ENCODE measurements at regions not wholly inside any gene's neighbourhood (a gene's known extent, or its start where the extent isn't known, plus 50 kb on each side); places are given as distances from the start of the nearest gene placed in this dataset.

GRCh38 chr16:61409604-61410003 lies 626.6 kb downstream of the CDH8 start:
- no peak overlapping the region for H3K27ac ChIP-seq
- no peak for DNase-seq
- H3K4me3 ChIP-seq: no peak overlapping the region
- no peaks in the 10 kb centered on the region for H3K27me3 ChIP-seq
- intact Hi-C loops (cut with DNase I; ENCODE audit: low total_unique reads): no loop called here
- H3K9me3 ChIP-seq: no peaks in the 10 kb centered on the region
- no peaks in the 10 kb centered on the region for H3K36me3 ChIP-seq
- in situ Hi-C loops (cut with MboI; ENCODE audit: low pct_ligation_motif_present in 1 of 4, low pct_unique_long_range_greater_than_20kb in 1 of 4, low sequenced_read_pairs in 3 of 4): no loop called here
- TF ChIP-seq POLR2A (IDR thresholded peaks at IDR 0.05) (no peak), POLR2AphosphoS5 (IDR thresholded peaks at IDR 0.05) (no peak), EP300 (IDR thresholded peaks at IDR 0.05; ENCODE audit: low read depth) (no peak)
- TF ChIP-seq, protein P1, sequence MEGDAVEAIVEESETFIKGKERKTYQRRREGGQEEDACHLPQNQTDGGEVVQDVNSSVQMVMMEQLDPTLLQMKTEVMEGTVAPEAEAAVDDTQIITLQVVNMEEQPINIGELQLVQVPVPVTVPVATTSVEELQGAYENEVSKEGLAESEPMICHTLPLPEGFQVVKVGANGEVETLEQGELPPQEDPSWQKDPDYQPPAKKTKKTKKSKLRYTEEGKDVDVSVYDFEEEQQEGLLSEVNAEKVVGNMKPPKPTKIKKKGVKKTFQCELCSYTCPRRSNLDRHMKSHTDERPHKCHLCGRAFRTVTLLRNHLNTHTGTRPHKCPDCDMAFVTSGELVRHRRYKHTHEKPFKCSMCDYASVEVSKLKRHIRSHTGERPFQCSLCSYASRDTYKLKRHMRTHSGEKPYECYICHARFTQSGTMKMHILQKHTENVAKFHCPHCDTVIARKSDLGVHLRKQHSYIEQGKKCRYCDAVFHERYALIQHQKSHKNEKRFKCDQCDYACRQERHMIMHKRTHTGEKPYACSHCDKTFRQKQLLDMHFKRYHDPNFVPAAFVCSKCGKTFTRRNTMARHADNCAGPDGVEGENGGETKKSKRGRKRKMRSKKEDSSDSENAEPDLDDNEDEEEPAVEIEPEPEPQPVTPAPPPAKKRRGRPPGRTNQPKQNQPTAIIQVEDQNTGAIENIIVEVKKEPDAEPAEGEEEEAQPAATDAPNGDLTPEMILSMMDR (IDR thresholded peaks at IDR 0.05): no peak
- no peaks in the 10 kb centered on the region for H3K4me1 ChIP-seq

DNA sequence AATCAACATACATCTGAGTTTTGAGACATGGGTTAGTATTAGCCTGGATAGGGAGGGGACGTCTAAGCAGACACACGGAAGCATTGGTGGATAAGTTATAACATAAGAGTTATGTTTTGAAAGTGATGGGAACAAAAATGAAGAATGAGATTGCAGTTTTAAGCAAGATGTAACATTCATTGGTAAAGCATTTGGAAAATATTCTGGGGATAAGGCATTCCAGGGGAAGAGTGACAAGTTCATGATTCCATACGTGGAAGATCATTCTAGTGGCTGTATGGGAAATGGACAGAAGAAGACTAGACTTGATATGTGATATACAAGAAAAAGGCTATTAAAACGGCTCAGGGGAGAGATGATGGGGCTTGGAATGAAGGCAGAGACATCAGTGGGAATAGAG lies 632.9 kb downstream of the CDH8 start:
- no peak for DNase-seq
- H3K27ac ChIP-seq: no peak overlapping the region
- H3K9me3 ChIP-seq: no peaks in the 10 kb centered on the region
- H3K27me3 ChIP-seq: no peaks in the 10 kb centered on the region
- WGBS, 2 donors (ENCODE audit: low coverage in 1 of 2): 71 to 75% methylated on average over 4 of the region's 4 CpGs
- H3K4me1 ChIP-seq: no peaks in the 10 kb centered on the region
- H3K36me3 ChIP-seq: no peaks in the 10 kb centered on the region
- no peak overlapping the region for H3K4me3 ChIP-seq
- in situ Hi-C loops (cut with MboI; ENCODE audit: low pct_ligation_motif_present in 1 of 4, low pct_unique_long_range_greater_than_20kb in 1 of 4, low sequenced_read_pairs in 3 of 4) (no loop called here), intact Hi-C loops (cut with DNase I; ENCODE audit: low total_unique reads) (no loop called here)
- TF ChIP-seq POLR2AphosphoS5 (IDR thresholded peaks at IDR 0.05) (no peak), POLR2A (IDR thresholded peaks at IDR 0.05) (no peak), EP300 (IDR thresholded peaks at IDR 0.05; ENCODE audit: low read depth) (no peak)
- TF ChIP-seq, protein P1 (IDR thresholded peaks at IDR 0.05): no peak

GRCh38 chr16:61391896-61392295 lies 644.3 kb downstream of the CDH8 start:
- TF ChIP-seq EP300 (IDR thresholded peaks at IDR 0.05; ENCODE audit: low read depth) (no peak), POLR2AphosphoS5 (IDR thresholded peaks at IDR 0.05) (no peak), POLR2A (IDR thresholded peaks at IDR 0.05) (no peak)
- TF ChIP-seq, protein P1 (IDR thresholded peaks at IDR 0.05): no peak
- WGBS, 2 donors (ENCODE audit: low coverage in 1 of 2): 64 to 76% methylated on average over 4 of the region's 4 CpGs
- H3K36me3 ChIP-seq: no peaks in the 10 kb centered on the region
- H3K27ac ChIP-seq: no peak overlapping the region
- no peak overlapping the region for H3K4me3 ChIP-seq
- in situ Hi-C loops (cut with MboI; ENCODE audit: low pct_ligation_motif_present in 1 of 4, low pct_unique_long_range_greater_than_20kb in 1 of 4, low sequenced_read_pairs in 3 of 4): no loop called here
- H3K27me3 ChIP-seq: no peaks in the 10 kb centered on the region
- no peak for DNase-seq
- no peaks in the 10 kb centered on the region for H3K4me1 ChIP-seq
- intact Hi-C loops (cut with DNase I; ENCODE audit: low total_unique reads): loop anchor here (10.0 kb wide), 1 partner anchor 1557 kb away; no protein-coding TSS in a partner anchor
- no peaks in the 10 kb centered on the region for H3K9me3 ChIP-seq

- no peak for DNase-seq
- Histone ChIP-seq H3K9me3 (no peaks in the 10 kb centered on the region), H3K27ac (no peak overlapping the region), H3K4me3 (no peak overlapping the region), H3K4me1 (no peaks in the 10 kb centered on the region), H3K36me3 (no peaks in the 10 kb centered on the region), H3K27me3 (no peaks in the 10 kb centered on the region)
- intact Hi-C loops (cut with DNase I; ENCODE audit: low total_unique reads) (loop anchor here (10.0 kb wide), 1 partner anchor 1556 kb away; no protein-coding TSS in a partner anchor), in situ Hi-C loops (cut with MboI; ENCODE audit: low pct_ligation_motif_present in 1 of 4, low pct_unique_long_range_greater_than_20kb in 1 of 4, low sequenced_read_pairs in 3 of 4) (no loop called here)
- TF ChIP-seq POLR2AphosphoS5 (IDR thresholded peaks at IDR 0.05) (no peak), EP300 (IDR thresholded peaks at IDR 0.05; ENCODE audit: low read depth) (no peak), POLR2A (IDR thresholded peaks at IDR 0.05) (no peak)
- TF ChIP-seq, protein P1 (IDR thresholded peaks at IDR 0.05): no peak
- 74 to 88% methylated on average over 4 of the region's 4 CpGs for WGBS, 2 donors (ENCODE audit: low coverage in 1 of 2)
Observed at GRCh38 chr16:61390965-61391637, 645.1 kb downstream of the CDH8 start.
